Pons (tissue), 1 donor: ENCODE measurements at regions not wholly inside any gene's neighbourhood (a gene's known extent, or its start where the extent isn't known, plus 50 kb on each side); places are given as distances from the start of the nearest gene placed in this dataset.

ENCODE experiments used
- DNase-seq: peaks from one replicate; pipeline ENCODE4 v3.0.0-alpha.2; 2016; ENCODE audit warnings: low spot score

- no peak for DNase-seq
Observed at GRCh38 chr2:42897358-42897757, 105.0 kb upstream of the HAAO start.

- DNase-seq = no peak
Observed at GRCh38 chr2:42895791-42896135, 103.4 kb upstream of the HAAO start.

GRCh38 chr2:42895134-42895790 is 102.9 kb upstream of the HAAO start:
- DNase-seq = no peak

- no peak for DNase-seq
Observed at GRCh38 chr2:42893047-42893758, 100.8 kb upstream of the HAAO start.

GRCh38 chr2:42890791-42891355 is 98.5 kb upstream of the HAAO start:
- no peak for DNase-seq

- no peak for DNase-seq
Observed at GRCh38 chr2:42888321-42889245, 96.2 kb upstream of the HAAO start.

GRCh38 chr2:42886921-42887320 is 94.5 kb upstream of the HAAO start:
- DNase-seq = no peak

- DNase-seq = no peak
Observed at GRCh38 chr2:42882756-42883155, 90.4 kb upstream of the HAAO start.

- DNase-seq = no peak
Observed at GRCh38 chr2:42881732-42882131, 89.3 kb upstream of the HAAO start.

- no peak for DNase-seq
Observed at GRCh38 chr2:42880738-42881690, 88.6 kb upstream of the HAAO start.

- no peak for DNase-seq
Observed at GRCh38 chr2:42879913-42880737, 87.7 kb upstream of the HAAO start.

- no peak for DNase-seq
Observed at GRCh38 chr2:42879121-42879705, 86.8 kb upstream of the HAAO start.

GRCh38 chr2:42878581-42878980 is 86.2 kb upstream of the HAAO start:
- DNase-seq = no peak

- no peak for DNase-seq
Observed at GRCh38 chr2:42877936-42878335, 85.6 kb upstream of the HAAO start.

- DNase-seq = no peak
Observed at GRCh38 chr2:42877511-42877910, 85.1 kb upstream of the HAAO start.

- DNase-seq = no peak
Observed at GRCh38 chr2:42876326-42876751, 84.0 kb upstream of the HAAO start.

GRCh38 chr2:42875880-42876279 is 83.5 kb upstream of the HAAO start:
- DNase-seq = no peak

- DNase-seq = no peak
Observed at GRCh38 chr2:42874949-42875801, 82.8 kb upstream of the HAAO start.

- DNase-seq = no peak
Observed at GRCh38 chr2:42872721-42873120, 80.3 kb upstream of the HAAO start.
